Psoas muscle (tissue), 7 donors: ENCODE measurements at regions not wholly inside any gene's neighbourhood (a gene's known extent, or its start where the extent isn't known, plus 50 kb on each side); places are given as distances from the start of the nearest gene placed in this dataset.

ENCODE experiments used
- ATAC-seq, 4 donors: fragments of 200-7000 bp; cut with Tn5 transposase; one replicate each; pipeline ENCODE4 v1.9.1; 2020; ENCODE audit warnings: moderate library complexity in 3 of 4, mild to moderate bottlenecking in 2 of 4
- DNase-seq, 2 donors: peaks; one replicate each; pipeline ENCODE4 v3.0.0-alpha.2; 2020
- H3K27ac ChIP-seq: fragments of 200-600 bp; one replicate; pipeline ENCODE4 v1.8.0; 2022
- H3K27me3 ChIP-seq, 3 donors: fragments of 200-600 bp in 1 of 3; one replicate each; pipeline versions ENCODE4 v1.6.1 to v1.8.0; 2013 to 2022; ENCODE audit warnings: low read length in 2 of 3, mild to moderate bottlenecking in 2 of 3, moderate library complexity in 1 of 3; ENCODE audit not compliant: insufficient read depth in 3 of 3
- H3K36me3 ChIP-seq, 2 donors: fragments of 200-600 bp in 1 of 2; one replicate each; pipeline versions ENCODE4 v1.6.1 to v1.8.0; 2013 to 2022; ENCODE audit warnings: low read depth in 1 of 2, mild to moderate bottlenecking in 1 of 2, moderate library complexity in 1 of 2; ENCODE audit not compliant: insufficient read depth in 1 of 2
- H3K4me1 ChIP-seq: fragments of 200-600 bp; one replicate; pipeline ENCODE4 v1.8.0; 2022
- H3K4me3 ChIP-seq: fragments of 200-600 bp; one replicate; pipeline ENCODE4 v1.8.0; 2022; ENCODE audit warnings: mild to moderate bottlenecking
- H3K9me3 ChIP-seq: fragments of 200-600 bp; one replicate; pipeline ENCODE4 v1.8.0; 2022
- WGBS, 3 donors: extraction: QIAGEN DNeasy Blood & Tissue Kit; methylation state at CpG; one replicate each; pipeline versions ENCODE4 v1.1.6 to v1.1.7; 2013; 5-methylcytosine and 5-hydroxymethylcytosine counted together
- intact Hi-C, 2 donors: fragments of 100-400 bp; cut with DNase I; formaldehyde crosslinking; loops; one replicate each; pipeline versions ENCODE4 v1.11.0 to v1.14.2; 2022
- TF ChIP-seq, protein P1 (sequence below): fragments of 200-600 bp; IDR thresholded peaks from one replicate; pipeline ENCODE4 v1.8.0; 2022; ENCODE audit warnings: antibody characterized with exemption
- donor health status: healthy with polysubstance abuse.
- donor health status: DM: no; HTN: no; CAD: no; lungs with moderate emphysema.
- donor health status: Bipolar disorder and iron deficiency.
- donor health status: healthy.
- donor health status: DM: yes; HTN: yes; CAD: no.
- donor health status: DM: no; HTN: no; CAD: no.
- donor health status: DM: yes; HTN: yes; CAD: no.

DNA sequence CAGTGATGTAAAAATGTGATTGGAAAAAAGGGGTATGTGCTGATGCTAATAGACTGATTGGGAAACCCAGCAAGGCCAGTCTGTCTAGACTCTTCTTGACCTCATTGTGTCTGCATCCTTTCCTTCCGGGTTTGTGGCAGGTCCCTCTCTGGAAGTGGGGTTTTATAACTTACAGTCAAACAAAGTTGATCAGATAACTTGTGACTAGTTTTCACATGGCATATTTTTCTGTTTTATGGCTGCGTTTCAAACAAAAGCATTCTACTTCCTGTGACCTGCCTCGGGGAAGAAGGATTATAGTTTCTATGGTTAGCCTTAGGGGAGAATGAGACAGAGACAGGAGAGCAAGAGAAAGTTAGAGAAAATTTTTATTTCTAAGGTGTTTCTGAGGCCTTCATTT, 188.7 kb upstream of the HNMT start:
- Histone ChIP-seq H3K4me3 (no peak overlapping the region), H3K27ac (no peak overlapping the region), H3K9me3 (no peaks in the 10 kb centered on the region), H3K36me3 (no peaks in the 10 kb centered on the region), H3K4me1 (no peaks in the 10 kb centered on the region), H3K27me3 (no peaks in the 10 kb centered on the region)
- WGBS, 3 donors, result 51 to 56% (median 56%) methylated on average over 3 of the region's 3 CpGs
- ATAC-seq (no peak), DNase-seq (no peak)
- intact Hi-C loops, result no loop called here
- TF ChIP-seq, protein P1, sequence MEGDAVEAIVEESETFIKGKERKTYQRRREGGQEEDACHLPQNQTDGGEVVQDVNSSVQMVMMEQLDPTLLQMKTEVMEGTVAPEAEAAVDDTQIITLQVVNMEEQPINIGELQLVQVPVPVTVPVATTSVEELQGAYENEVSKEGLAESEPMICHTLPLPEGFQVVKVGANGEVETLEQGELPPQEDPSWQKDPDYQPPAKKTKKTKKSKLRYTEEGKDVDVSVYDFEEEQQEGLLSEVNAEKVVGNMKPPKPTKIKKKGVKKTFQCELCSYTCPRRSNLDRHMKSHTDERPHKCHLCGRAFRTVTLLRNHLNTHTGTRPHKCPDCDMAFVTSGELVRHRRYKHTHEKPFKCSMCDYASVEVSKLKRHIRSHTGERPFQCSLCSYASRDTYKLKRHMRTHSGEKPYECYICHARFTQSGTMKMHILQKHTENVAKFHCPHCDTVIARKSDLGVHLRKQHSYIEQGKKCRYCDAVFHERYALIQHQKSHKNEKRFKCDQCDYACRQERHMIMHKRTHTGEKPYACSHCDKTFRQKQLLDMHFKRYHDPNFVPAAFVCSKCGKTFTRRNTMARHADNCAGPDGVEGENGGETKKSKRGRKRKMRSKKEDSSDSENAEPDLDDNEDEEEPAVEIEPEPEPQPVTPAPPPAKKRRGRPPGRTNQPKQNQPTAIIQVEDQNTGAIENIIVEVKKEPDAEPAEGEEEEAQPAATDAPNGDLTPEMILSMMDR, result no peak

DNA sequence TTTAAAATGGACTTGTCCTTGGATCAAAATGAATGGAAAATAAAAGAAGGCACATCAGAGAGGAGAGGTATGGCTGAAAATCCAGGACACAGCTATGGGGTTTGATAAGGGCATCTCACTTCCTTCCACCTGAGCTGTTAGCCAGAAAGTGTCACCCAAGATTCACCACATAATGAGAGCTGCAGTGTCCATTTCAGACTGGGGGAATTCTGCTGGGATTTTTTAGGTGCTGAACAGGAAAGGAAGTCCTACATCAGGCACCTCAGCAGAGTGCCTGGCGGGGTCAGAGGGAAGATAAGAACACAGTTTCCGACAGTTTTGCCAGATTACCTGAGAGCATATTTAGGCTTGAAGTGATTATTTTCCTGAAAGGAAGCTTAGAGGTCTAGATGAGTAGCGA, 187.6 kb upstream of the HNMT start:
- no peak for ATAC-seq
- intact Hi-C loops, result no loop called here
- no peak overlapping the region for H3K27ac ChIP-seq

DNA sequence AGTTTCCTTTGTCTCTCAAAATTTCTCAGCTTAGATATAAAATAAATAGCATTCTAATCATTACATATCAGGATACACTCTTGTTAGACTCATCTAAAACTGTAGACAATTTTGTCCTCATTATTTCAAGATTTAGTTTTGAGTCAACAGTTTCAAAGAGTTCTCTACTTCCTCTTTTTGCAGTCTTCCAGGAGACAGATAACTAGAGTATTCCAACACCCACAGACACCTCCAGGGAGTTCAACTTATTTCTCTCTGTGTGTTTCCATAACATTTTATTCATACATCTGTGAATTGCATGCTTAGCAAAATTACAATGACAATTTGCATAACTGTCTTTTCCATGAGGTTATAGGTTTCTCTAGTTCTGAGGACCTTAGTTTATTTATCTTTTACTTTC, 166.6 kb upstream of the HNMT start:
- TF ChIP-seq, protein P1, result no peak

More for the DNA sequence above, 187.6 kb upstream of the HNMT start:
- DNase-seq, result no peak
- WGBS, 3 donors, result 73 to 78% (median 78%) methylated on average over 3 of the region's 3 CpGs
- TF ChIP-seq, protein P1, result no peak
- no peaks in the 10 kb centered on the region for H3K36me3 ChIP-seq
- H3K4me3 ChIP-seq, result no peak overlapping the region
- no peaks in the 10 kb centered on the region for H3K27me3 ChIP-seq
- H3K4me1 ChIP-seq, result no peaks in the 10 kb centered on the region
- H3K9me3 ChIP-seq, result no peaks in the 10 kb centered on the region

DNA sequence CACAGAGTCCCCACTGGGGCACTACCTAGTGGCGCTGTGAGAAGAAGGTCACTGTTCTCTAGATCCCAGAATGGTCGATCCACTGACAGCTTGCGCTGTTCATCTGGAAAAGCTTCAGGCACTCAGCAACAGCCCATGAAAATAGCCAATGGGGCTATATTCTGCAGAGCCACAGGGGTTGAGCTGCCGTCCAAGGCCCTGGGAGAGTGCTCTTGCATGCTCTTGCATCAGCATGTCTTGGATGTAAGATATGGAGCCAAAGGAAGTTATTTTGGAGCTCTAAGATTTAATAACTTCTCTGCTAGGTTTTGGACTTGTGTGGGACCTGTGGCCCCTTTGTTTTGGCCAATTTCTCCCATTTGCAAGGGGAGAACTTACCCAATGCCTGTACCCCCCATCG, 164.7 kb upstream of the HNMT start:
- TF ChIP-seq, protein P1, result no peak
- Histone ChIP-seq H3K9me3 (peaks cover 3% of the 10 kb centered on the region), H3K4me1 (no peaks in the 10 kb centered on the region), H3K4me3 (no peak overlapping the region), H3K27ac (no peak overlapping the region), H3K27me3 (no peaks in the 10 kb centered on the region), H3K36me3 (no peaks in the 10 kb centered on the region)
- intact Hi-C loops, result no loop called here
- 82 to 88% (median 83%) methylated on average over 5 of the region's 5 CpGs for WGBS, 3 donors
- ATAC-seq, result no peak
- no peak for DNase-seq

More for the DNA sequence above, 166.6 kb upstream of the HNMT start:
- ATAC-seq (no peak), DNase-seq (no peak)
- Histone ChIP-seq H3K27ac (no peak overlapping the region), H3K27me3 (no peaks in the 10 kb centered on the region), H3K9me3 (peaks cover 3% of the 10 kb centered on the region), H3K4me1 (no peaks in the 10 kb centered on the region), H3K36me3 (no peaks in the 10 kb centered on the region), H3K4me3 (no peak overlapping the region)
- intact Hi-C loops, result no loop called here

DNA sequence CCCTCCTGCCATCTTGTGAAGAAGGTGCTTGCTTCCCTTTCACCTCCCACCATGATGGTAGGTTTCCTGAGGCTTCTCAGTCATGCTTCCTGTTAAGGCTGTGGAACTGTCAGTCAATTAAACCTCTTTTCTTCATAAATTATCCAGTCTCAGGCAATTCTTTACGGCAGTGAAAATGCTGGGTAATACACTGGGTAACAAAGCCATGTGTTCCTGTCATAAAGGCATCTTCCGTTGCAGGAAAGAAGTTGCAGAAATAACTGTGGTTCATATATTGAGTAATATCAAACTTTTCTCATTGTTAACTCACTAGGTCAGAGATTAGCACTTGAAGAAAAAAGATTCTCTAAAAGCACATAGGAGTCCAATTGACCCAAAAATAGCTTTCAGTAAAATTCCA, 163.9 kb upstream of the HNMT start:
- TF ChIP-seq, protein P1, result no peak
- Histone ChIP-seq H3K27ac (no peak overlapping the region), H3K27me3 (no peaks in the 10 kb centered on the region), H3K4me1 (no peaks in the 10 kb centered on the region), H3K9me3 (peaks cover 3% of the 10 kb centered on the region), H3K4me3 (no peak overlapping the region), H3K36me3 (no peaks in the 10 kb centered on the region)
- DNase-seq (no peak), ATAC-seq (no peak)
- WGBS, 3 donors, result 67 to 73% (median 70%) methylated on average over 2 of the region's 2 CpGs
- intact Hi-C loops, result no loop called here
